Retina (tissue), 1 donor: ENCODE measurements at regions not wholly inside any gene's neighbourhood (a gene's known extent, or its start where the extent isn't known, plus 50 kb on each side); places are given as distances from the start of the nearest gene placed in this dataset.
A peak's percentile ranks its signal among the peaks of the same experiment; 100 is the strongest.

ENCODE experiments used
- DNase-seq: peaks from one replicate; pipeline ENCODE4 v3.0.0-alpha.2; 2016

DNA sequence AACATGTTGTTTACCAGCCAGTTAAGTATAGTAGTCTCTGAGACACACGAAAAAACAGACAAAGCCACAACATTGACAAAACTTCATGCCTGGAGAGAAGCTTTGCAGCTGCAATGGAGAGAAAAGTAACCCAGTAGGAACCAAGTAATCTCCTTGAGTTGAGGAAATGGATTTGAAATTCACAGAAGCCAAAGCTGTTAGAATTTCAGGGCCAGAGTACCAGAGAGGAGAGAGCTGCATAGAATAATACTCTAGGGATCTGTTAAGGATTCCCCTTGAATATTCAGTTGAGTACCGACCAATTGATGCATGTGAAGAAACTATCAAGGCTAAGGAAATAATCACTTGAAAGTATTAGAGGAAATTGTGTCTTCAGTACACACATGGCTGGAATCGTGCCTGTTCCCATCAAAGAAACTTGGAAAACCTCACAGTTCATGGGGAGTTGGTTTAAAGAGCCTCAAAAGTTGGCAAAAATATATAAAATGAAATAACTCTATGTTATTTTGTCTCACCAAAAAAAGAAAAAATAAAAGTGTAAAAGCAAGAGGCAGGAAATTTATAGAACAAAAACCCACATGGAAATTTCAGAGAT, 324.0 kb upstream of the NEGR1 start:
- no peak for DNase-seq

- DNase-seq, result no peak
Observed at GRCh38 chr1:72601035-72601674, 318.8 kb upstream of the NEGR1 start.

GRCh38 chr1:72586023-72586685, 303.8 kb upstream of the NEGR1 start:
- DNase-seq, result no peak

GRCh38 chr1:72579629-72580028, 297.3 kb upstream of the NEGR1 start:
- no peak for DNase-seq

DNA sequence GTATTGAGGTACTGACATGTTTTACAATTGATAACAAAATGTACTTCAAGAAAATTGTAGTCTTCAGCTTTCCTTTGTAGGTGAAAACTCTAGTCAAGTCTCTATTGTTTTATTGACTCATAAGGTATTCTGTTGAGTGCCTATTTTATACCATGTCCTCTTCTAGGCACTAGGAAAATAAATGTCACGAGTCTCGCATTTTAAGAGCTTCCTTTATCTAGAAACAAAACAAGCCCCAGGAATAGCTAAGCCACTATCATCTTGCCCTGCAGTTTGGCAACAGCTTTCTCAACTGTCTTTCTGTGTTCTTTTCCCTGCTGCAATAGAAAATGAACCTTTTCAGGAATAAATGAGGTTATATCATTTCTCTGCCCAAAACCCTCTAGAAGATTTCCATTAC, 288.5 kb upstream of the NEGR1 start:
- DNase-seq, result no peak

- DNase-seq, result no peak
Observed at GRCh38 chr1:72568113-72568512, 285.8 kb upstream of the NEGR1 start.

DNA sequence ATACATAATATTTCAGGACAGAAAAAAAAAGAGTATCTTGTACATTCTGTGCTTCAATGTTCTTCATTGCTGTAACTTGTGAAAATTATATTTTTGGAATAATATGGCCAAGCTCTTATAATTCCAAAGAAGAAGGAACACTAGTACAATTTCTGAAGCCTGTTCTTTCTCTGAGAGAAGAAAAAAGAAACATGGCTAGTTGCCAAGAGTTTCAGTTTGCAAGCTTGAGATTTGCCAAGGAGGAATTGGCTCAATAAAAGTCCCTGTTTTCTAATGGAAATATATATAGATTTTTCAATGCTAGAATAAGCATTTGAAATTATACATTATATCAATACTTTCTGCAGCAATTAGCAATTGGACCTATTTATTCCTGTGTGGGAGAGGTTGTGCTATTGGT, 285.2 kb upstream of the NEGR1 start:
- no peak for DNase-seq

DNA sequence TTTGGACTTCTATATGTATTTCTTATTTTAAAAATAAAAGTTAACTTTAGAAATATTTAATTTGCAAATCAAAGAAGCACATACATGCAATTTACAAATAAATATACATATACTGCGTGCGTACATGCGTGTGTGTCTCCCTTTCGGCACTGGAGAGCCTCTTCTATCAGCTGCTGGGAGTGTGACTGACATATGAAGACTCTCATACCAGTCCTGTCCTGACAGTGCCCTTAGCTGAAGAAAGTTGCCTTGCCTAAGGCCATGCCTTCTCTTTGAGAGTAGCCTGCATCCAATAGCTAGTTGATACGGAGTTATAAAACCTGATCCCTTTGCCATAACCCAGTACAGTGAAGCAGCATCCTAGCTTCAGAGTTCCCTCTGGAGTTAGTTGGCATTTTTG, 282.4 kb upstream of the NEGR1 start:
- no peak for DNase-seq

DNA sequence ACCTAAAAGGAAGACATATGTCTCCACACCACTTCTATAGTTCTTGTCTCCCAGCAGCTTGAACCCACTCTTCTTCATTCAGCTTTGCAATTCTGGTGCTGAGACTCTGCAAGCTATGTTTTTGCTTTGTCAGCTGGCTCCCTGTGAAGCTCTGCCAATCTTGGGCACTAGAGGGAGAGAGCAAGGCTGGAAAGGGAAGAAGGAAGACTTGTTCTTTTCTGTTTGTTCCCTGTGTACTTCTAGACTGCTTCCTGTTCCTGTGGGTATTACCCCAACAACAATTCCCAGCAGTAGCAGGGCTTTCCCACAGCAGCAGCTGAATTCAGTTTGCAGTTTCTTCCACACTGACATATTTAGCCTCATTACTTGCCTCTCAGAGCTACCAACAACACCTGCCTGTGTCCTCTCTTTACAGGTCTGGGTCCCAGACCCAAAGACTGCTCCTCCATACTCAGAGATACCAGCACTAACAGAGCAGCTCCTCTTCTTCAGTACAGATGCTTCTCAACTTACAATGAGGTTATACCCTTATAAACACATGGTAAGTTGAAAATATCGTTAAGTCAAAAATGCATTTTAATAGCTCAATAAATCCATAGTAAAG, 275.2 kb upstream of the NEGR1 start:
- DNase-seq, result peak; percentile 8

DNA sequence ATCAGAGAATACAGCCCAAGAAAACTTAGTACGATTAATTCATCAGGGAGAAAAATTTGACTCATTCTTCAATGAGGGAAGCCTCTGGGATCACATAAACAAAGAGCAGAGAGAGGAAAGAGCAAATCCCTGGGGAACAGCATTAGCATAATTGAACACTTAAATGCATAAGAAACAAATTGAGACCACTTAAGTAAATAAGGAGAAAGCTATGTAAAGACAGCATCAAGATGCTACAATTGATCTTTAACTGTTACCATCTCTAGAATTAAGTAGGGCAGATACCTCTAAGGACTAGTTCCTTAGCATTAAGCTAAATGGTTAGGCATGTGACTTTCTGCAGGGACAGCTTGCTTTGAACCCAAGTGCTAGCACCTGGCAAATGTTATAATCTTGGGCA, 265.1 kb upstream of the NEGR1 start:
- no peak for DNase-seq

DNA sequence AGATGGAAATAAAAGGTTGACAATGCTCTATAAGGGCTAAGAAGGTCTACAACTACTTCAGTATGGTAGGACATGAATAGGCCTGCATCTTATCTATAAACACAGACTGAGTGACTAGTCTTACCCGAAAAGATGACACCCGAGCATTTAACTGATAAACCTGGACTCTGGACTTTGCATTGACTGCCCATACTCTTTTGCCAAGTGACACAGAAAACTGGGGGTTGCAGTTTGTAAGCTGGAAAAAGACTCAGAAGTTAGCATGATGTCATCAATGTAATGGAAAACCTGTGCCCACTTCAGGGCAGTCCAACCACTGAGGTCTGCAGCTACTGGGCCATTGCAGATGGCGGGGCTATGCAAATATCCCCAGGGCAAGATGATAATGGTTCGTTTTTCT, 258.3 kb upstream of the NEGR1 start:
- no peak for DNase-seq

DNA sequence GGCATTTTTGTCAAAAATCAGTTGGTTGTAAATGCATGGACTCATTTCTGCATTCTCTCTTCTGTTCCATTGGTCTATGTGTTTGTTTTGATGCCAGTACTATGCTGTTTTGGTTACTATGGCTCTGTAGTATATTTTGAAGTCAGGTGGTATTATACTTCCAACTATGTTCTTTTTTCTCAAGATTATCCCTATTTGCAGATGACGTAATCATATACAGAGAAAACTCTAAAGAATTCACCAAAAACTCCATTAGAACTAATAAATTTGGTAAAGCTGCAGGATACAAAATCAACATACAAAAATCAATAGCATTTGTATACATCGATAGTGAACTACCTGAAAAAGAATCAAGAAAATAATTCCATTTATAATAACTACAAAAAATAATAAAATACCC, 253.1 kb upstream of the NEGR1 start:
- no peak for DNase-seq

- no peak for DNase-seq
Observed at GRCh38 chr1:72530646-72531045, 248.3 kb upstream of the NEGR1 start.

GRCh38 chr1:72526926-72527325, 244.6 kb upstream of the NEGR1 start:
- no peak for DNase-seq

- DNase-seq, result no peak
Observed at GRCh38 chr1:72524021-72524420, 241.7 kb upstream of the NEGR1 start.

DNA sequence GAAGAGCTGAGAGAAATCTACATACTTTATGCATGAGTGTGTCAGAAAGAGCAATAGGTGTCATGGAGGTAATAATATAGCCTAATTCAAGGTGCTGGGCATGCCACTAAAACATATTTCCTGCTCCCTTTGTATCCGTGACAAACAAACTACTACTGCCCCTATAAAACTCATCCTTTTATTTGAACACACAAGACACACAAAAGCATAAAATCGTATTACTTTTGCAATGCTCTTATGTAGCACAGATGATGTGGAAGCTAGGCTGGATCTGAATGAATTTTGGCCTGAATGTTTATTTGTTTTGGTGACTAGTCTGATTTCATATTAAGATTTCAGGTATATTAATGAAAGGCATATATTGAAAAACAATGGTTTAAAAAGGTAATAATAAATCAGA, 239.3 kb upstream of the NEGR1 start:
- no peak for DNase-seq

DNA sequence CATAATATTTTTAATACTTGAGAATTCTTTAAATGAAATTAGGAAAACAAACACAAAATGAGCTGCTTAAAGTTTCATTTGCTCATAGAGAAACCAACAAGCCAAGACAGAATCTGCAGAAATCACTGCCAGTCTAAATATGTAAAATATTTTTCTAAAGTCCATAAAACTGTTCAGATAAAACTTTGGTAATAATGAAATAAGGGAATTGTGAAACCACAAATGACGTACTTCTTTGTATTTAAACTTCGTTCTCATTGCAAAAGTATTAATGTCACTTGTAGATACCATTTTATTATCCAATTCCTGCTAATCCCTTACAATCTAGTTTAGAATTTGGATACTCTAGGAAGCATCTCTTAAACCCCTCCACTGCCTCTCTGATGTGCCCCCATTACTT, 234.5 kb upstream of the NEGR1 start:
- DNase-seq, result no peak

DNA sequence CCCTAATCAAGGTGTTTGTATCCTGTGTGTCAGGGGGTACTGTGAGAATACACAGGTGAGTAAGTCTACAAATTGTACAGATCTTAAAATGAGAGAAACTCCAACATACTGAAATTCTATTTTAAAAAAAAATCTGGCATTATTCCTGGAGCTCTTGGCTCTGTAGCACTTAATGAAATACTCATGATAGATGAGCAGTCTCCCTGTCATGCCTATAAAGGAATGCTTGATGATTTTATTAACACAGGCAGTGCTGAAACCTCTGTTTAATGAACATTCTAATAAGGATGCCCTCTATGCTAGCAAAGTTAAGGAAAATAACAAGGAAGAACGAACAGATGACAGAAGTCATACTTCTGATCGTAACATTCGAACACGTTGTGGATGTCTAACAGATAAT, 233.9 kb upstream of the NEGR1 start:
- no peak for DNase-seq

DNA sequence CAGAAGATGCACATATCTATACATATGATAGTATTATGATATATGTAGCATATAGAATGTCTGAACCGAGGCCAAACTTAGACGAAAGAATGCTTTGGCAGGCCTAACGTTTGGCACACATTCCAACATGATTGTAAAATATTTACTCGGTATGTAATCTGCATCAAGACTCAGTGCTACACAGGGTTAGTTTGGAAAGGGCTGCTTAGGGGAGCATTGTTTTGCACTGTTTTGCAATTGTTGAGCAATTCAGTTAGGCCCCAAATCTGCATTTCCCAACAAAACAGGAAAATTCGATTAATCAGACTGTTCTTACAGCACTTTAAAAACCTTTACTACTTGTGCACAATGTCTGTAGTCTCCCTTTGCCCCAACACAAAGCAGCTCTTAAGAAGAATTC, 216.0 kb upstream of the NEGR1 start:
- DNase-seq, result no peak

DNA sequence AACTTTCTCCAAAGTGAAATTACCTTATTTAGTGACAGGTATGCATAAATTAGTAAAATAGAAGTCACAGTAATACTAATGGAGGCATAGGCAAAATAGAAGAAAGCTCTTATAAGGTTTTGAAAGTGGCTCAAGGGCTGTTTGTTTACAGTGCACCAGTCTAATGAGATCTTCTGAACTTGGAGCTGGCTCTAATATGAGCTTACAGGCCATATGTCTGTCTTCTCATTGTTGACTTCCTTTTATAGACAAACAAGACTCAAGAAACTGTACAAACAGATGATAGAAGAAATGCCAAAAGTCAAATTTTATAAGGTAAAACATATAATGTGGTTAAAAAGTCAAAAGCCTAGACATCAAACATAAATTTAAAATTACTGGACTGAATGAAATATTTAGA, 207.5 kb upstream of the NEGR1 start:
- no peak for DNase-seq

- DNase-seq, result no peak
Observed at GRCh38 chr1:72485801-72486200, 203.5 kb upstream of the NEGR1 start.

DNA sequence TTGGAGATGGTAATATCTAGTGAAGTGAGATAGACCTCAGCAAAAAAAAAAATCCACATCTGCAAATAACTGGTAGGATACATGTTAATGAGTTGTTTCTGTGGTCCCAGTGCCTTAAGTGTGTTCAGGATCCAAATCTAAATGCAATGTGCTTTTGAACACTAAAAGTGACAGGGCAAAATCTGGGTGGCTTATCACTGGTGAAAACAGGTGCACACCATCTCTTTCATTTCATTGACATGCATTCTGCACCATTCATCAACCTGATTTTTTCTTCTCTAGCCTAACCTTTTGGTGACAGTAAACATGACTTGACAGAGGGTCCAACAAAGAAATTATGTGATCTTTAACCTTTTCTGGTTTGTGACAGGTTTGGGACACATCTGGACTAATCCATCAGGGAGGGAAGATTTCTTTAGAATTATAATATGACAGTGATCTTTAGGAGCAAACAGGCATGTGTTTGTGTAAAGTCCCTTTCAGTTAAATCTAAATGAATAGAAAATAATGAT, 201.6 kb upstream of the NEGR1 start:
- no peak for DNase-seq

DNA sequence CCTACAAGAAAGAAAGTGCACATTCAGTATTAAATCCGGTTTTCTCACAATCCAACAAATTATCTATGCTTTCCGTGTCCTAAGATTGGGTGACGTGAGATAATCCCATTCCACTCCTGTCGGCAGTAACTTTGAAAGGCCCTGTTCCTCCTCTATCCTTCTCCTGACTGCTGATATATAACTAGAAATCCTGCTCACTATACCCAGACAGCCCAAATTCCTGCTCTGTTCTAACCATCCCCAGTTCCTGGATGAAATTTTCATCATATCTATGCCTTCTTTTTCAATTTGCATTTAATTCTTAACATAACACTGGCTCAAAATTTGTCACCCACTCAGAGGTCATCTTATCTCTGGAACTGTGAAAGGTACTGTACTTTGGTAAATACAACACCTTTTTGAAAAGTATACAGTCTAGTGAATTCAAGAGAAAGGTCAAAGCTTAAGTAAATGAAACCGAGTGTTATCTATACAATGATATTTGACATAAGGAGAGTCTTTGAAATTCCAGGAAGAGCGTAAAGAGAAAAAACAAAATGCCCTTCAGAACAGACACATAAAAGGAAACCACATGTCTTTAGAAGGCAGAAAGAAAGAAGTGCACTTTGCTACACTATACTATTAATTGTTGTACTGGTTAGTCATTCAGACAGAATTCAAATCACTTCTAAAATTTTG, 200.5 kb upstream of the NEGR1 start:
- DNase-seq, result no peak
